ENCODE measurements at regions not wholly inside any gene's neighbourhood (a gene's known extent, or its start where the extent isn't known, plus 50 kb on each side); places are given as distances from the start of the nearest gene placed in this dataset.

- TF ChIP-seq ZNF280D (tag by site-specific recombination; IDR thresholded peaks at IDR 0.05) (no peak), CTCF (tag by site-specific recombination; IDR thresholded peaks at IDR 0.05) (no peak), PRDM4 (tag by site-specific recombination; IDR thresholded peaks at IDR 0.05) (no peak), ZNF704 (tag by site-specific recombination; IDR thresholded peaks at IDR 0.05) (no peak), ZNF239 (tag by site-specific recombination; IDR thresholded peaks at IDR 0.05) (no peak), ZNF184 (tag by site-specific recombination; IDR thresholded peaks at IDR 0.05) (no peak), ZEB2 (tag by site-specific recombination; IDR thresholded peaks at IDR 0.05) (no peak)
Measured at GRCh38 chr2:18317017-18317416, 243.4 kb downstream of the RDH14 start.

Data from HEK293 (cell line).